Right lobe of liver (tissue), 6 donors: ENCODE measurements at regions not wholly inside any gene's neighbourhood (a gene's known extent, or its start where the extent isn't known, plus 50 kb on each side); places are given as distances from the start of the nearest gene placed in this dataset.

Experiments used
- ATAC-seq, 4 donors: fragments of 200-7000 bp; cut with Tn5 transposase; one replicate each; pipeline ENCODE4 v1.9.1; 2020; ENCODE audit warnings: mild to moderate bottlenecking in 4 of 4, moderate library complexity in 4 of 4
- DNase-seq, 3 donors: peaks; one replicate each; pipeline ENCODE4 v3.0.0-alpha.2; 2020
- H3K27ac ChIP-seq, 3 donors: fragments of 200-600 bp; one replicate each; pipeline ENCODE4 v1.8.0; 2022
- H3K27me3 ChIP-seq, 2 donors: fragments of 200-600 bp; one replicate each; pipeline ENCODE4 v1.8.0; 2022
- H3K36me3 ChIP-seq, 4 donors: fragments of 200-600 bp; sonication (generic) in 1 of 4; one replicate each; pipeline versions ENCODE4 v1.5.1 to v1.8.0; 2017 to 2022; ENCODE audit warnings: control low read depth in 1 of 4
- H3K4me1 ChIP-seq, 4 donors: fragments of 200-600 bp; sonication (generic) in 1 of 4; one replicate each; pipeline versions ENCODE4 v1.5.1 to v1.8.0; 2017 to 2022; ENCODE audit warnings: control low read depth in 1 of 4
- H3K4me3 ChIP-seq, 3 donors: fragments of 200-600 bp; one replicate each; pipeline ENCODE4 v1.8.0; 2022
- H3K9me3 ChIP-seq, 4 donors: fragments of 200-600 bp; sonication (generic) in 1 of 4; one replicate each; pipeline versions ENCODE4 v1.5.1 to v1.8.0; 2017 to 2022; ENCODE audit warnings: control low read depth in 1 of 4
- CTCF ChIP-seq, 4 donors: fragments of 200-600 bp in 3 of 4; fragments of 450-650 bp in 1 of 4; IDR thresholded peaks; one replicate each; pipeline versions ENCODE4 v1.5.1 to v1.8.0; 2016 to 2022; ENCODE audit warnings: antibody characterized with exemption in 4 of 4, mild to moderate bottlenecking in 2 of 4
- POLR2A ChIP-seq: fragments of 450-650 bp; IDR thresholded peaks from one replicate; pipeline ENCODE4 v1.6.1; 2017; ENCODE audit warnings: antibody characterized with exemption, mild to moderate bottlenecking
- WGBS: methylation state at CpG from one replicate; pipeline ENCODE4 v1.1.6; 2018; ENCODE audit warnings: low coverage, low lambda C conversion rate; ENCODE audit not compliant: insufficient coverage; ENCODE audit errors: missing lambda C conversion rate; 5-methylcytosine and 5-hydroxymethylcytosine counted together
- intact Hi-C, 2 donors: fragments of 100-400 bp; cut with DNase I; formaldehyde crosslinking; loops; one replicate each; pipeline versions ENCODE4 v1.11.2 to v1.14.1; 2022
- donor health status: DM: no; HTN: yes; CAD: no.
- donor health status: DM: no; HTN: no; CAD: no.
- donor health status: DM: no; HTN: no; CAD: no.
- donor health status: DM: no; HTN: yes; CAD: no.
- donor health status: DM: no; HTN: yes; CAD: no.

GRCh38 chr11:80598905-80599304, 1158.1 kb upstream of the TENM4 start:
- H3K27ac ChIP-seq, result no peak overlapping the region
- ATAC-seq (no peak), DNase-seq (no peak)
- H3K36me3 ChIP-seq, result no peaks in the 10 kb centered on the region
- WGBS, result 61% methylated on average over 6 of the region's 6 CpGs
- no peak for TF ChIP-seq POLR2A
- TF ChIP-seq CTCF (IDR thresholded peaks at IDR 0.05), result no peak
- no peak overlapping the region for H3K4me3 ChIP-seq
- no peaks in the 10 kb centered on the region for H3K9me3 ChIP-seq
- intact Hi-C loops, result no loop called here
- H3K4me1 ChIP-seq, result no peaks in the 10 kb centered on the region
- no peaks in the 10 kb centered on the region for H3K27me3 ChIP-seq

DNA sequence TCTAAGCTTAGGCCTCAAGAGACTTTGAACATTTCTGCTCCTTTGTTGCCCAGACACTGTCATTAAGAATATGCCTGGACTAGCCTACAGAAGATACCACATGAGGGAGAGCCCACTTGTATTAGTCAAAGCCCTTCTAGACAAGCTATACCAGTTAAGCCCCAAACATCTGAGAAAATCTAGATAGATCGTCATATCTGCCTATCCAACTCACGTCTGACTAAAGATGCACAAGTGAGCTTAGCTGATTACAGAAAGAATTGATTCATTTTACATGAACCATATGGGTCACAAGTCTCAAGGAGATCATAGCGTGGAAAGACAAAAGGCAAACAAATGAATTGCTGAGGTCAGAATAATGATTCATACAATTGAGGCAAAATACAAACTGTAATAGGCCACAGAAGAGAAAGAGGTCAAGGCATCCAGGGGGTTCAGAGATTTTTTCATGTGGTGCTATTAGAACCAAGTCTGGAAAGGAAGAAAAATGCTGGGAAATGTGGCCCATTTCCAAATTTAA, 1155.5 kb upstream of the TENM4 start:
- Histone ChIP-seq H3K4me3 (no peak overlapping the region), H3K4me1 (no peaks in the 10 kb centered on the region), H3K36me3 (no peaks in the 10 kb centered on the region), H3K9me3 (no peaks in the 10 kb centered on the region), H3K27me3 (no peaks in the 10 kb centered on the region), H3K27ac (no peak overlapping the region)
- WGBS, result 63% methylated on average over 3 of the region's 3 CpGs
- no peak for ATAC-seq
- intact Hi-C loops, result no loop called here
- TF ChIP-seq CTCF (IDR thresholded peaks at IDR 0.05) (no peak), POLR2A (no peak)
- DNase-seq, result no peak

- Histone ChIP-seq H3K27me3 (no peaks in the 10 kb centered on the region), H3K27ac (no peak overlapping the region), H3K4me1 (no peaks in the 10 kb centered on the region), H3K4me3 (no peak overlapping the region), H3K9me3 (no peaks in the 10 kb centered on the region), H3K36me3 (no peaks in the 10 kb centered on the region)
- DNase-seq (no peak), ATAC-seq (no peak)
- TF ChIP-seq CTCF (IDR thresholded peaks at IDR 0.05), result no peak
- no peak for TF ChIP-seq POLR2A
- WGBS, result 17% methylated on average over 4 of the region's 4 CpGs
- intact Hi-C loops, result no loop called here
These were observed 1154.2 kb upstream of the TENM4 start for GRCh38 chr11:80595011-80595410.

- Histone ChIP-seq H3K4me1 (no peaks in the 10 kb centered on the region), H3K36me3 (no peaks in the 10 kb centered on the region), H3K9me3 (no peaks in the 10 kb centered on the region), H3K27me3 (no peaks in the 10 kb centered on the region), H3K27ac (no peak overlapping the region), H3K4me3 (no peak overlapping the region)
- DNase-seq (no peak), ATAC-seq (no peak)
- no peak for TF ChIP-seq POLR2A
- TF ChIP-seq CTCF (IDR thresholded peaks at IDR 0.05), result no peak
- 39% methylated on average over 2 of the region's 2 CpGs for WGBS
- intact Hi-C loops, result no loop called here
These were observed 1153.0 kb upstream of the TENM4 start for GRCh38 chr11:80593648-80594374.
